ENCODE measurements at regions not wholly inside any gene's neighbourhood (a gene's known extent, or its start where the extent isn't known, plus 50 kb on each side); places are given as distances from the start of the nearest gene placed in this dataset.

DNA sequence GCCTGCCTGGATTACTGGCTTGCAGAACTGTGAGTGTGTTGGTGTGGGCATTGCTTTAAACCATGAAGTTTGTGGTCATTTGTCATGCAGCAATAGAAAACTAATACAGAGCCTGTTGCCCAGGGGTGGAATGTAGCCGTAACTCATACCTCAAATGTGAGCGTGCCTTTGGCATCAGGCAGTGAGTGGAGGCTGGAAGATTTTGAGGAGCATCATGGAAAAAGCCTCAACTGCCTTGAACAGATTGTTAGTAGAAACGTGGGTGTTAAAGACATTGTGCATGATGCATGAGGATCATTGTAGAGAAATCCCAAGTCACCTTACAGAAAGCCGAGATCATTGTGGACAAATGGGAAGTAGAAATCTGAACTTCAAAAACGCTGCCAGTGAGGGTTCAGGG is 580.5 kb downstream of the AACS start:
- DNase-seq (ENCODE audit: low read depth, low spot score) (no peak), ATAC-seq (no peak), FAIRE-seq (no peak)
- ChIA-PET RAD21 (ENCODE audit: unreplicated experiment) (no interaction called here), CTCF (no interaction called here), SMC1A (ENCODE audit: uncharacterized antibody, unreplicated experiment) (no interaction called here), POLR2A (no interaction called here)
- Histone ChIP-seq H3K9me3 (replicated peaks; ENCODE audit: control insufficient read depth, insufficient read depth, low read length) (no peaks in the 10 kb centered on the region), H3K79me2 (ENCODE audit: control insufficient read depth, insufficient read depth, low read length) (no peaks in the 10 kb centered on the region), H3K27me3 (replicated peaks in 1 of 2; ENCODE audit: control insufficient read depth in 2 of 2, insufficient read depth in 2 of 2, low read length in 1 of 2) (no peaks in the 10 kb centered on the region), H3K9ac (ENCODE audit: control insufficient read depth, insufficient read depth, low read length) (no peak overlapping the region), H4K20me1 (ENCODE audit: control insufficient read depth, insufficient read depth) (no peaks in the 10 kb centered on the region), H3K4me1 (ENCODE audit: control insufficient read depth, insufficient read depth, low read length) (no peaks in the 10 kb centered on the region), H3K27ac (ENCODE audit: control insufficient read depth, insufficient read depth) (no peak overlapping the region), H3K36me3 (ENCODE audit: control insufficient read depth in 2 of 2, insufficient read depth in 2 of 2, low read length in 1 of 2) (no peaks in the 10 kb centered on the region), H2AFZ (ENCODE audit: control insufficient read depth, low read depth, low read length) (no peak overlapping the region), H3K4me2 (ENCODE audit: control insufficient read depth, insufficient read depth) (no peak overlapping the region), H3K4me3 (no peak overlapping the region)
- in situ Hi-C loops (cut with MboI) (no loop called here), intact Hi-C loops (cut with micrococcal nuclease; ENCODE audit: unreplicated experiment) (no loop called here)
- WGBS (ENCODE audit: insufficient coverage, insufficient replicate concordance, low lambda C conversion rate, missing lambda C conversion rate), result 23% methylated on average over 5 of the region's 5 CpGs
- no TSS peak for BruUV-seq (replicated peaks)
- TF ChIP-seq RFX5 (IDR thresholded peaks at IDR 0.05; ENCODE audit: low read depth, low read length) (no peak), POU2F2 (IDR thresholded peaks at IDR 0.05; ENCODE audit: borderline replicate concordance, low read depth, low read length) (no peak), NR2C2 (IDR thresholded peaks at IDR 0.05; ENCODE audit: borderline replicate concordance, control insufficient read depth, insufficient read length, low read depth) (no peak), SIX5 (IDR thresholded peaks at IDR 0.05; ENCODE audit: low read depth, low read length, severe bottlenecking) (no peak), ZNF274 (IDR thresholded peaks at IDR 0.05; ENCODE audit: insufficient read depth, insufficient read length) (no peak), CBFB (IDR thresholded peaks at IDR 0.05; ENCODE audit: low read depth) (no peak), HDAC6 (IDR thresholded peaks at IDR 0.05; ENCODE audit: unreplicated experiment) (no peak), ZSCAN29 (IDR thresholded peaks at IDR 0.05) (no peak), E4F1 (IDR thresholded peaks at IDR 0.05; ENCODE audit: borderline replicate concordance, partially characterized antibody) (no peak), BACH1 (IDR thresholded peaks at IDR 0.05; ENCODE audit: borderline replicate concordance) (no peak), KLF5 (IDR thresholded peaks at IDR 0.05; ENCODE audit: partially characterized antibody) (no peak), EP300 (IDR thresholded peaks at IDR 0.05; ENCODE audit: borderline replicate concordance in 1 of 2, control insufficient read depth in 1 of 2, low read depth in 2 of 2, low read length in 2 of 2) (no peak), ZBTB11 (CRISPR knock-in tag; IDR thresholded peaks at IDR 0.05) (no peak), CHD2 (IDR thresholded peaks at IDR 0.05; ENCODE audit: borderline replicate concordance, low read depth, low read length) (no peak), NR2C1 (IDR thresholded peaks at IDR 0.05) (no peak), ETV6 (conservative IDR thresholded peaks at IDR 0.05 in 1 of 2, IDR thresholded peaks at IDR 0.05 in 1 of 2; ENCODE audit: borderline replicate concordance in 1 of 2, low read depth in 1 of 2) (no peak)
- TF ChIP-seq, protein P1, sequence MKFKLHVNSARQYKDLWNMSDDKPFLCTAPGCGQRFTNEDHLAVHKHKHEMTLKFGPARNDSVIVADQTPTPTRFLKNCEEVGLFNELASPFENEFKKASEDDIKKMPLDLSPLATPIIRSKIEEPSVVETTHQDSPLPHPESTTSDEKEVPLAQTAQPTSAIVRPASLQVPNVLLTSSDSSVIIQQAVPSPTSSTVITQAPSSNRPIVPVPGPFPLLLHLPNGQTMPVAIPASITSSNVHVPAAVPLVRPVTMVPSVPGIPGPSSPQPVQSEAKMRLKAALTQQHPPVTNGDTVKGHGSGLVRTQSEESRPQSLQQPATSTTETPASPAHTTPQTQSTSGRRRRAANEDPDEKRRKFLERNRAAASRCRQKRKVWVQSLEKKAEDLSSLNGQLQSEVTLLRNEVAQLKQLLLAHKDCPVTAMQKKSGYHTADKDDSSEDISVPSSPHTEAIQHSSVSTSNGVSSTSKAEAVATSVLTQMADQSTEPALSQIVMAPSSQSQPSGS (IDR thresholded peaks at IDR 0.05; ENCODE audit: low read length), result no peak
